ENCODE measurements at regions not wholly inside any gene's neighbourhood (a gene's known extent, or its start where the extent isn't known, plus 50 kb on each side); places are given as distances from the start of the nearest gene placed in this dataset.

DNA sequence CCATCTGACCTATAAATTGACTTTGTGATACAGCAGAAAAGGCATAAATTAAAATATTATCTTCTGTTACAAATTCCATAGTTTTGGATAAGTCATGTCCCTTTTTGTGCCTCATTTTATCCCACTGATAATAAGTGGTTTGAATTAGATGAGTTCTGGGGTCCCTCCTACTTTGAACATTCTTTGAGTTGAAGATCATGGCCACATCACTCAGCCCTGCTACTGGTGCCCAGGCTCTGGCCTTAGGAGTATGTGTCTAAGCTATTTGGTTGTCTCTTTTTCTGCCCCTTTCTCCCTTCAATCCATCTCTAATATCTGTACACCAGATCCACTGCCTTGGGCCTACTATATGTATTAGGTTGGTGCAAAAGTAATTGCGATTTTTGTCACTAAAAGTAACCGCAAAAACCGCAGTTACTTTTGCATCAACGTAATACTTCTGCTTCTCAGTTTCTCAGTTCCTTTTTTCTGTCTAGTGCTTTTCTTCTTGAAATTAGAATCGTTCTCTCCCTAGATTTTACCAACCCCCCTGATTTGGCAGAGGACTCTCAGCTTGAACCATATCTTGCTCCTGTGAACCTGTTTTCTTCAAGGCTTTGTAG lies 362.5 kb upstream of the TNP1 start (continued):
- TF ChIP-seq BMI1 (IDR thresholded peaks at IDR 0.05; ENCODE audit: borderline replicate concordance) = peak; percentile 94
- TF ChIP-seq E2F8 (IDR thresholded peaks at IDR 0.05; ENCODE audit: low read depth, partially characterized antibody) = no peak
- no peak for TF ChIP-seq CBX3 (IDR thresholded peaks at IDR 0.05; ENCODE audit: borderline replicate concordance, low read depth)
- TF ChIP-seq IRF5 (IDR thresholded peaks at IDR 0.05; ENCODE audit: borderline replicate concordance) = peak; percentile 74
- TF ChIP-seq SMC3 (IDR thresholded peaks at IDR 0.05; ENCODE audit: borderline replicate concordance, low read length) = peak; percentile 34; the same call in 1 of the 2 replicates
- 0 out of 2 replicates have a peak, but pooled peaks have one; percentile 73 for TF ChIP-seq TCF3 (IDR thresholded peaks at IDR 0.05; ENCODE audit: borderline replicate concordance, insufficient read depth, low read depth, low read length)
- TF ChIP-seq YBX1 (IDR thresholded peaks at IDR 0.05) = no peak
- TF ChIP-seq EGR1 (IDR thresholded peaks at IDR 0.05; ENCODE audit: borderline replicate concordance in 1 of 2, low read depth in 2 of 2, low read length in 2 of 2) = no peak
- peak; percentile 78; the same call in 1 of the 2 replicates for TF ChIP-seq CHD2 (IDR thresholded peaks at IDR 0.05; ENCODE audit: borderline replicate concordance, low read depth, low read length)
- TF ChIP-seq CEBPZ (IDR thresholded peaks at IDR 0.05; ENCODE audit: low read depth, low read length) = no peak
- TF ChIP-seq, protein P1, sequence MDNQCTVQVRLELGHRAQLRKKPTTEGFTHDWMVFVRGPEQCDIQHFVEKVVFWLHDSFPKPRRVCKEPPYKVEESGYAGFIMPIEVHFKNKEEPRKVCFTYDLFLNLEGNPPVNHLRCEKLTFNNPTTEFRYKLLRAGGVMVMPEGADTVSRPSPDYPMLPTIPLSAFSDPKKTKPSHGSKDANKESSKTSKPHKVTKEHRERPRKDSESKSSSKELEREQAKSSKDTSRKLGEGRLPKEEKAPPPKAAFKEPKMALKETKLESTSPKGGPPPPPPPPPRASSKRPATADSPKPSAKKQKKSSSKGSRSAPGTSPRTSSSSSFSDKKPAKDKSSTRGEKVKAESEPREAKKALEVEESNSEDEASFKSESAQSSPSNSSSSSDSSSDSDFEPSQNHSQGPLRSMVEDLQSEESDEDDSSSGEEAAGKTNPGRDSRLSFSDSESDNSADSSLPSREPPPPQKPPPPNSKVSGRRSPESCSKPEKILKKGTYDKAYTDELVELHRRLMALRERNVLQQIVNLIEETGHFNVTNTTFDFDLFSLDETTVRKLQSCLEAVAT (IDR thresholded peaks at IDR 0.05) = peak; percentile 100
- TF ChIP-seq CBFB (IDR thresholded peaks at IDR 0.05; ENCODE audit: low read depth) = peak; percentile 100
- peak; percentile 43; the same call in 1 of the 2 replicates for TF ChIP-seq MYB (IDR thresholded peaks at IDR 0.05; ENCODE audit: borderline replicate concordance, low read depth, low read length)
- TF ChIP-seq KAT2A (conservative IDR thresholded peaks at IDR 0.05; ENCODE audit: control insufficient read depth, low read depth, low read length) = no peak
- TF ChIP-seq PAX8 (IDR thresholded peaks at IDR 0.05) = no peak
- no peak for TF ChIP-seq SMARCA5 (IDR thresholded peaks at IDR 0.05)

All from GM12878 (cell line).